ENCODE measurements at regions not wholly inside any gene's neighbourhood (a gene's known extent, or its start where the extent isn't known, plus 50 kb on each side); places are given as distances from the start of the nearest gene placed in this dataset.

DNA sequence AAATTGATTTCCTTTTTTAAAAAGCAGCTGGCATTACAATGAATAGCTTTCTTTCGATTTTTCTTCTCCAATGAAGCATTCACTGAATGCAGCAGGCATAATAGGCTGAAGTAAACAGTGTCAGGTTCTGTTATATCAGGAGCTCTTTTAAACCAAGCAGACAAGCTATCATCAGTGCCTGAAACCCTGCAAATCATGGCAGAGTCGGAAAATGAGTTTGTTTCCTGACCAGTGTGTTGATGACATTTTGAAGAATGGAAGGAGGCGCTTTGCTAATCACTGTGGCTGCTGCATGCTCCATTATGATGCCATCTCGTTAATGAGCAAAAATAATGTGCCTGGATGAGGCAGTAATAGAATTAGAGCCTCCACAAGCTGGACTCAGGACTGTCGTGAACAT lies 284.5 kb downstream of the ZNF608 start:
- no peaks in the 10 kb centered on the region for H3K23me2 ChIP-seq (ENCODE audit: insufficient read length, low read depth, low read length, poor library complexity, severe bottlenecking)
- H4K5ac ChIP-seq (ENCODE audit: insufficient read length, low read depth, low read length), result no peak overlapping the region
- H2BK120ac ChIP-seq (ENCODE audit: low read depth, low read length, poor library complexity, severe bottlenecking), result no peak overlapping the region
- no peak for DNase-seq
- H3K36me3 Mint-ChIP-seq (ENCODE audit: insufficient read depth in 1 of 3, low read depth in 3 of 3), result peaks cover 13 to 30% (median 24%) of the 10 kb centered on the region in 3 experiments
- H4K20me1 ChIP-seq (ENCODE audit: control insufficient read depth, insufficient read depth, insufficient read length), result no peaks in the 10 kb centered on the region
- peaks cover 7% of the 10 kb centered on the region for H3K9me3 ChIP-seq (ENCODE audit: control insufficient read depth, low read depth, low read length)
- H3K27ac ChIP-seq (ENCODE audit: insufficient read length, low read depth, low read length), result no peak overlapping the region
- TF ChIP-seq, protein P1, sequence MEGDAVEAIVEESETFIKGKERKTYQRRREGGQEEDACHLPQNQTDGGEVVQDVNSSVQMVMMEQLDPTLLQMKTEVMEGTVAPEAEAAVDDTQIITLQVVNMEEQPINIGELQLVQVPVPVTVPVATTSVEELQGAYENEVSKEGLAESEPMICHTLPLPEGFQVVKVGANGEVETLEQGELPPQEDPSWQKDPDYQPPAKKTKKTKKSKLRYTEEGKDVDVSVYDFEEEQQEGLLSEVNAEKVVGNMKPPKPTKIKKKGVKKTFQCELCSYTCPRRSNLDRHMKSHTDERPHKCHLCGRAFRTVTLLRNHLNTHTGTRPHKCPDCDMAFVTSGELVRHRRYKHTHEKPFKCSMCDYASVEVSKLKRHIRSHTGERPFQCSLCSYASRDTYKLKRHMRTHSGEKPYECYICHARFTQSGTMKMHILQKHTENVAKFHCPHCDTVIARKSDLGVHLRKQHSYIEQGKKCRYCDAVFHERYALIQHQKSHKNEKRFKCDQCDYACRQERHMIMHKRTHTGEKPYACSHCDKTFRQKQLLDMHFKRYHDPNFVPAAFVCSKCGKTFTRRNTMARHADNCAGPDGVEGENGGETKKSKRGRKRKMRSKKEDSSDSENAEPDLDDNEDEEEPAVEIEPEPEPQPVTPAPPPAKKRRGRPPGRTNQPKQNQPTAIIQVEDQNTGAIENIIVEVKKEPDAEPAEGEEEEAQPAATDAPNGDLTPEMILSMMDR (conservative IDR thresholded peaks at IDR 0.05), result no peak
- H2AK5ac ChIP-seq (ENCODE audit: insufficient read length, low read length), result no peak overlapping the region
- no peak overlapping the region for H2BK5ac ChIP-seq (ENCODE audit: insufficient read length, low read length)
- no peak overlapping the region for H3K4me3 Mint-ChIP-seq
- H3K4me1 Mint-ChIP-seq, result peaks cover 31 to 47% of the 10 kb centered on the region in 2 experiments
- no CpG with 5 or more reads among the region's 5 CpGs for WGBS (ENCODE audit: extremely low coverage, insufficient read length, low lambda C conversion rate)
- H3K9me3 Mint-ChIP-seq, result peaks cover 16 to 27% of the 10 kb centered on the region in 2 experiments
- no peak overlapping the region for H3K4ac ChIP-seq (ENCODE audit: low read depth, low read length)
- no peak overlapping the region for H3K14ac ChIP-seq (ENCODE audit: insufficient read depth, low read length)
- no peak overlapping the region for H2BK20ac ChIP-seq (ENCODE audit: low read depth, low read length, poor library complexity, severe bottlenecking)
- H3K27me3 ChIP-seq (ENCODE audit: insufficient read depth, low read length), result no peaks in the 10 kb centered on the region
- H2BK15ac ChIP-seq (ENCODE audit: low read depth, low read length), result no peak overlapping the region
- H3K18ac ChIP-seq (ENCODE audit: insufficient read length, low read depth, low read length), result no peak overlapping the region
- no peaks in the 10 kb centered on the region for H3K79me2 ChIP-seq (ENCODE audit: insufficient read depth, low read length)
- H2BK12ac ChIP-seq (ENCODE audit: insufficient read length, low read depth, low read length), result no peak overlapping the region
- no peak overlapping the region for H2AFZ ChIP-seq (ENCODE audit: low read length)
- H3K27ac Mint-ChIP-seq, result no peak overlapping the region
- H3T11ph ChIP-seq (ENCODE audit: low read length), result no peak overlapping the region
- no peak overlapping the region for H3K23ac ChIP-seq (ENCODE audit: insufficient read length, low read depth, low read length)
- H3K27me3 Mint-ChIP-seq (ENCODE audit: low read depth), result no peaks in the 10 kb centered on the region
- no peak overlapping the region for H3K4me2 ChIP-seq (ENCODE audit: insufficient read depth, insufficient read length, low read length)
- no peak overlapping the region for H3K56ac ChIP-seq (ENCODE audit: insufficient read length, low read depth, low read length)
- peaks cover 5% of the 10 kb centered on the region; the same call in 1 of the 2 replicates for H3K4me1 ChIP-seq (ENCODE audit: insufficient read depth, low read length)
- no peak overlapping the region for H3K9ac ChIP-seq (ENCODE audit: extremely low read depth, insufficient read length, low read length)
- H4K8ac ChIP-seq (replicated peaks; ENCODE audit: insufficient read length, low read depth, low read length), result no peak overlapping the region
- no peaks in the 10 kb centered on the region for H3K79me1 ChIP-seq (ENCODE audit: insufficient read depth, low read depth, low read length, poor library complexity, severe bottlenecking)
- no peak overlapping the region for H4K91ac ChIP-seq (ENCODE audit: insufficient read length, low read depth, low read length)
